RPMI7951 (cell line): ENCODE measurements at regions not wholly inside any gene's neighbourhood (a gene's known extent, or its start where the extent isn't known, plus 50 kb on each side); places are given as distances from the start of the nearest gene placed in this dataset.
"Not testable (repeated sequence)": the region's sequence is repeated elsewhere in the genome, so short reads cannot be mapped to it uniquely, and the experiment has no call there.

ENCODE experiments used
- DNase-seq: peaks from one replicate; pipeline ENCODE4 v3.0.0-alpha.2; 2012; ENCODE audit warnings: low read depth

DNA sequence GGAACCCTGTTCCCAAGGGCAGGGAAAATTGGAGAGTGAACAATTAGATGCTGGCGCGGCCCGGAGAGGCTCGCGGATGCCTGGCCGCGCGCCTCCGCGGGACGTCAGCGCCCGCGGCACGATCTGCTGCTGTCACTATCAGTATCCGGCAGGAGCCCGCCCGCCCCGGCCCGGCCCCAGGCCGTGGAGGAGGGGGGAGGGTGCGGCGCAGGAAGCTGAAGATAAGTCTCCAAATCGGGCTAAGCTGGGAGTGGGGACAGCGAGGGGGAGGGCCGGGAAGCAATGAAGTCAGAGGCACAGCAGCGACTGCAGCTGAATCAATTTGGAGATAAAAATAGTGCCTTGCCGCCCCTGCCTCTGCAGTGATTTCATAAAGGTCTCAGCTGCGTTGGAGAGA lies 441.5 kb upstream of the KLF12 start:
- DNase-seq = peak; percentile 14

- no peak for DNase-seq
These were observed 440.9 kb upstream of the KLF12 start for GRCh38 chr13:74574964-74575728.

GRCh38 chr13:74573654-74574053 lies 439.4 kb upstream of the KLF12 start:
- no peak for DNase-seq

DNA sequence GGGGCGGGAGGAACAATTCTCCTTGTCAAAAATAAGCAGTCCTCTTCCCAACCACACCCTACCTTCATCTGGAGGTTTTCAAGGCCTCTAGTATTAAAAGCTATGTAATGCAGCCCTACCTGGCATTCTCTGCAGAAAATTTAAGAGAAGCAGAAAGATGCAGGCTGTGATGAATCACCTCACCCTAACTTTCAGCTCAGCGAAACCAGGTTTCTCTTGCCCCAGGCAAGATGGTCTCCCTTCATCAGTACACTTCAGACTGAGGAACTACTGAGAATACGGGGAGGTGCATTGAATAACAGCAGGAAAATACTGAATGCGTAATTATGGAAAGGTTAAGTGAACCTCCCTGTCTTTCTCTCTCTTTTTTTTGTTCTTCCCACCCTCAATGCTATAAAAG lies 437.6 kb upstream of the KLF12 start:
- no peak for DNase-seq

DNA sequence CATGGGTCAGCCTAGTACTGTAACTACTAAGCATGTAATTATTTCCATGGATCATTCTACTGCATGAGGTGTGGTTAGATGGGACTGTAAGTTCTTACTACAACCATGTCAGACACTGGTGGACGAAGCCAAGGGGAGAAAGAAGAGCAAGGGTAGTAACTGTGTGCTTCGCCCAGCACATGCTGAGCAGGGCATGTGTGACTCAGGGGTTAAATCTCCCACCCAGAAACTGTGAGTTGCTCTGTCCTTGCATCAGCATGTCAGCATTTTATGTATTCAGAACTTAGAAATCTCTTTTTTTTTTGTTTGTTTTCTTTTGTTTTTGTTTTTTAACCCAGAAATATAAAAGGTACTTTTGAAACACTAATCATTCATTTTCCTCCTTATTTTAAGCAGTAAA lies 436.6 kb upstream of the KLF12 start:
- DNase-seq = no peak

- DNase-seq = no peak
These were observed 435.8 kb upstream of the KLF12 start for GRCh38 chr13:74570046-74570445.

GRCh38 chr13:74569251-74569650 lies 435.0 kb upstream of the KLF12 start:
- no peak for DNase-seq

GRCh38 chr13:74567485-74567884 lies 433.3 kb upstream of the KLF12 start:
- DNase-seq = no peak

GRCh38 chr13:74562381-74562780 lies 428.2 kb upstream of the KLF12 start:
- no peak for DNase-seq

DNA sequence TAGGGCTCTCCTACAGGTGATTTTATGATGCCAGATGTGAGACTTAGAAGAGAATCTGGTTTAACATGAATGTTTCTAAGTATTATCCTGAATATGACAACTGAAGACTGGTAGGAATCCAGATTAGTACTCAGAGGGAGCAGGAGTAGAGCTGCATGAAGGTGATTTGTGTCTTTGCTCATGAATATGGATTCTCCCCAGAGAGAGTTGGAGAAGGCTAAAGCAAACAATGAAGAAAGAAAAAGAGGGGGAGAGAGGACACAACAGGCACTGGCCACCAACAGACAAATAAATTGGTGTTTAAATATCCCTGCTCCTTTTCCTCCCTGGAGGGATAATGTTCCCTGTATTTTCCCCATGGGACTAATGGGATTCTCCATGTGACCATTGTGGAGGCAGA lies 427.0 kb upstream of the KLF12 start:
- DNase-seq = no peak

DNA sequence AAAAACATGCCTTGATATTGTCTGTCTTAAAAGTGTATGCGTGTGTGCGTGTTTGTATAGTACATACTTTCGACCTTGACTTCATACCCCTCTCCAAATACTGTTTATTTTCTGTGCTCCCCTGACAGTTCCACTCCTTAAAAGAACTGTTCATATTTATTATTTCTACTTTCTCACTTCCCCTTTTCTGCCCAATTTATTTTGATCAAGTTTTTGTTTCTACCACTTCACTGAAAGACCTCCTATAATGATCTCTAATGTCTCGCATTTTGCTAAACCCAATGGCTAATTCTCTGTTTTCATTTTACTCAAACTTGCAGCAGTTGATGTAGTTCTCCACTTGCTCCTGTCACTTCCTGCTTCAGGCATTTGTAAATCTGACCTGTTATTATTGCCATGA lies 426.1 kb upstream of the KLF12 start:
- no peak for DNase-seq

DNA sequence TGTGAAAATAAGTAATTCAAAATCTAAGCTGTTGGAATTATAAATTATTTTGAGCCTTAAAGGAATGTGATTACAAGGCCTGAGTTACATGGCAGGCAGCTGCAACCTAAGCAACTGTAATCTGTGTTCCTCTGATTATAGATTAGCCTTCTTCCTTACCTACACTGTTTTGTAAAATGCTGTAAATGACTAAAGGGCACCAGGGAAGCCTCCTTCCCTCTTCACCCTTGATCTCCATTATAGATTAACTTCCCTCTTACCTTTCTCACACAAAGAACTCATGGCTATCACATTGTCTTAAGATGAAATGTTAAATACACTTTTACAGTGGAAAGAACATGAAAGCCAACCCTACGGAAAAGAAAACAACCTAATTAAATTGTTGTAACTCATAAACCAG lies 423.7 kb upstream of the KLF12 start:
- no peak for DNase-seq

DNA sequence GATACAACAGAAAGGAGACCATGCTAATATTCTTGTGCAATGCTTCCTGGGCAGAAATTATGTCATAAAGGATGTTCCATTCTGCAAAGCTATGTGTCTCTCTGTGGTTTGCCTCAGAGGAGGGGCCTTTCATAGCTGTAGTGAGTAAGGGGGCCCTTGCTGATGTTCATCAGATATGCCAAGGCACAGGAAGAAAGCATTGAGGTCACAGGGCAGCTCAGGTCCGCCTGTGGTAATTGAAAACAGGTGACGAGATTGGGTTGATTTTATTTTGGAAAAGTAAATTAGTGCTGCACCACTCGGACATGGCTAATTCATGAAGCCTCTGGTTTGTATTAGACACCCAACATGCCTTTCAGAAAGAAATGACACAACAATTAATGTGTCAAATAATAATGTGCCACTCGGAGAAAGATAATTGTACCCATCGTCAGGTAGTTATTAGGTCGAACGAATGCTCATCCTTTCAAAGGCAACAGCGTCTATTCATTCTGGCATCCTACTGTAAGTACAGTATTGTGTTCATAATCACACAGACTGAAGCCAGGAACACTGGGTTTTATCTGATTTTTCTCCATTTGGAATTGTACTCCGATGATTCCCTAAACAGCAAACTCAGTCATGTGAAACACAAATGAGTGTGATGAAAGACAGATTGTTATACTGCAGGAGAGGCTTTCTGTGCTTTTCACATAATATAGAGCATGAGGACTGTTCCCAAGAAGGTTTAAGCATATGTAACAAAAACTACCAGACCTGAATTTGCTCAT lies 421.6 kb upstream of the KLF12 start:
- DNase-seq = no peak

- DNase-seq = no peak
These were observed 421.0 kb upstream of the KLF12 start for GRCh38 chr13:74555276-74555625.

- no peak for DNase-seq
These were observed 420.5 kb upstream of the KLF12 start for GRCh38 chr13:74554569-74555275.

GRCh38 chr13:74550039-74550438 lies 415.8 kb upstream of the KLF12 start:
- no peak for DNase-seq

DNA sequence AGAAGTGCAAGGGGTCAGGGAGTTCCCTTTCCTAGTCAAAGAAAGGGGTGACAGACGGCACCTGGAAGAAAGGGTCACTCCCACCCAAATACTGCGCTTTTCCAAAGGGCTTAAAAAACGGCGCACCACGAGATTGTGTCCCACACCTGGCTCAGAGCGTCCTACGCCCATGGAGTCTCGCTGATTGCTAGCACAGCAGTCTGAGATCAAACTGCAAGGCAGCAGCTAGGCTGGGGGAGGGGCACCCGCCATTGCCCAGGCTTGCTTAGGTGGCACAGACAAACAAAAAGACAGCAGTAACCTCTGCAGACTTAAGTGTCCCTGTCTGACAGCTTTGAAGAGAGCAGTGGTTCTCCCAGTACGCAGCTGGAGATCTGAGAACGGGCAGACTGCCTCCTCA lies 402.4 kb upstream of the KLF12 start:
- DNase-seq = not testable (repeated sequence)

DNA sequence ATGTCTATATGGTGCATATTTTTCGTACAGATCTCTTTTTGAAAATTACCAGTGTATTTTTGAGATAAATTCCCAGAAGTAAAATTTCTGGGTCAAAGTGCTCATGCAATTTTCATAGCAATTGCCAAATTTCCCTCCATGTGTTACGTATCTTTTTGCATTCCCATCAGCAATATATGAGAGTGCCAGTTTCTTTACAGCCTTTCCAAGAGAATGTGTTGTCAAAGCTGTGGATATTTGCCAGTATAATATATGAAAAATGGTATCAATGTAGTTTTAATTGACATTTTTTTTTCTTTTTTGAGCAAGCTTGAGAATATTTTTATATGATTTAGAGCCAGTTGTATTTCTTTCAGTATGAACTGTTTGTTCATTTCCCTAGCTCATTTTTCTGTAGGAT lies 399.0 kb upstream of the KLF12 start:
- DNase-seq = no peak

- DNase-seq = no peak
These were observed 395.8 kb upstream of the KLF12 start for GRCh38 chr13:74530011-74530410.

GRCh38 chr13:74528734-74529513 lies 394.7 kb upstream of the KLF12 start:
- DNase-seq = no peak

DNA sequence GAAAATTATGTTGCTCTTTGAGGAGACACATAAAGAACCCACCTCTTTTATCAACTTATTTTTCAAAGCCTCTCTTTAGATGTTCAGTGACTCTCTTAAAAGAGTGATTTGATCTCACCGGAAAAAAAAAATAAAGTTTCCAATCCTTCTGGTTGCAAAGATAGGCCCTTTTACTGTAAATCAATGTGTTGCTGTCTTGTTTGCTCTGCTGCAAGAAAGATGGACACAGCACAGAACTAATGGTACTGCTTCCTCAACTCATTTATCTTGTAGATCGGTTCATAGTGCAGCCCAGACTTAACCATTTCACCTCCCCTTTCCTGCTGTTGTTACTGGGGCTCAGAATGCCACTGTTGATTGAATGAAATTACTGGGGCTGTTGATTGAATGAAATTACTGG lies 388.9 kb upstream of the KLF12 start:
- DNase-seq = no peak

- DNase-seq = no peak
These were observed 377.3 kb upstream of the KLF12 start for GRCh38 chr13:74511523-74511922.
